ENCODE measurements at regions not wholly inside any gene's neighbourhood (a gene's known extent, or its start where the extent isn't known, plus 50 kb on each side); places are given as distances from the start of the nearest gene placed in this dataset.
"Not testable (repeated sequence)": the region's sequence is repeated elsewhere in the genome, so short reads cannot be mapped to it uniquely, and the experiment has no call there.

- H3K9me3 ChIP-seq (ENCODE audit: control insufficient read depth, low read length); H2BK15ac ChIP-seq (ENCODE audit: low read depth, poor library complexity, severe bottlenecking); H3K18ac ChIP-seq (ENCODE audit: low read depth in 1 of 2, low read length in 2 of 2); H3K4me2 ChIP-seq (ENCODE audit: low read length, poor library complexity, severe bottlenecking); H3K9ac ChIP-seq (ENCODE audit: low read length); H3K23ac ChIP-seq (ENCODE audit: low read length in 2 of 2); H3K36me3 ChIP-seq (ENCODE audit: control insufficient read depth in 1 of 2, insufficient read depth in 2 of 2, low read depth in 1 of 2, low read length in 2 of 2); H3K27ac ChIP-seq (ENCODE audit: low read length, poor library complexity, severe bottlenecking); H4K8ac ChIP-seq (ENCODE audit: low read length); H2BK5ac ChIP-seq (ENCODE audit: low read depth, low read length, poor library complexity, severe bottlenecking); H4K91ac ChIP-seq (ENCODE audit: low read length); H3K4ac ChIP-seq (ENCODE audit: low read depth in 1 of 2, low read length in 2 of 2); H3K79me1 ChIP-seq (replicated peaks; ENCODE audit: low read length, poor library complexity, severe bottlenecking); H3K14ac ChIP-seq (ENCODE audit: low read length in 2 of 2); H3K4me1 ChIP-seq (ENCODE audit: control insufficient read depth, insufficient read depth, low read depth, low read length); H2AFZ ChIP-seq (ENCODE audit: low read depth, low read length); H3K27me3 ChIP-seq (ENCODE audit: control insufficient read depth in 1 of 2, insufficient read depth in 1 of 2, low read length in 2 of 2); H3K4me3 ChIP-seq (ENCODE audit: insufficient read depth in 1 of 2, low read depth in 1 of 2, low read length in 2 of 2); H2AK5ac ChIP-seq (ENCODE audit: low read length, severe bottlenecking); DNase-seq; H2BK120ac ChIP-seq (ENCODE audit: low read depth, low read length); H2BK12ac ChIP-seq (ENCODE audit: low read length in 2 of 2): not testable (repeated sequence)
- 83% methylated on average over 15 of the region's 15 CpGs for WGBS
These were observed 335.7 kb downstream of the SEC16B start for GRCh38 chr1:177634151-177634550.

- no peak overlapping the region for H3K4me2 ChIP-seq (ENCODE audit: low read length, poor library complexity, severe bottlenecking)
- H3K23ac ChIP-seq (ENCODE audit: low read length in 2 of 2): no peak overlapping the region
- no peak overlapping the region for H3K18ac ChIP-seq (ENCODE audit: low read depth in 1 of 2, low read length in 2 of 2)
- H3K4ac ChIP-seq (ENCODE audit: low read depth in 1 of 2, low read length in 2 of 2): no peak overlapping the region
- no peak overlapping the region for H4K8ac ChIP-seq (ENCODE audit: low read length)
- H2BK15ac ChIP-seq (ENCODE audit: low read depth, poor library complexity, severe bottlenecking): no peak overlapping the region
- no peaks in the 10 kb centered on the region for H3K9me3 ChIP-seq (ENCODE audit: control insufficient read depth, low read length)
- no peak overlapping the region for H3K4me3 ChIP-seq (ENCODE audit: insufficient read depth in 1 of 2, low read depth in 1 of 2, low read length in 2 of 2)
- no peaks in the 10 kb centered on the region for H3K27me3 ChIP-seq (ENCODE audit: control insufficient read depth in 1 of 2, insufficient read depth in 1 of 2, low read length in 2 of 2)
- H4K91ac ChIP-seq (ENCODE audit: low read length): no peak overlapping the region
- no peaks in the 10 kb centered on the region for H3K79me1 ChIP-seq (replicated peaks; ENCODE audit: low read length, poor library complexity, severe bottlenecking)
- H2BK12ac ChIP-seq (ENCODE audit: low read length in 2 of 2): no peak overlapping the region
- 47% methylated on average over 4 of the region's 4 CpGs for WGBS
- H3K27ac ChIP-seq (ENCODE audit: low read length, poor library complexity, severe bottlenecking): no peak overlapping the region
- no peak overlapping the region for H2BK120ac ChIP-seq (ENCODE audit: low read depth, low read length)
- H2AFZ ChIP-seq (ENCODE audit: low read depth, low read length): no peak overlapping the region
- no peak overlapping the region for H2BK5ac ChIP-seq (ENCODE audit: low read depth, low read length, poor library complexity, severe bottlenecking)
- H3K14ac ChIP-seq (ENCODE audit: low read length in 2 of 2): no peak overlapping the region
- DNase-seq: no peak
- no peaks in the 10 kb centered on the region for H3K4me1 ChIP-seq (ENCODE audit: control insufficient read depth, insufficient read depth, low read depth, low read length)
- no peak overlapping the region for H3K9ac ChIP-seq (ENCODE audit: low read length)
- H2AK5ac ChIP-seq (ENCODE audit: low read length, severe bottlenecking): no peak overlapping the region
- no peaks in the 10 kb centered on the region for H3K36me3 ChIP-seq (ENCODE audit: control insufficient read depth in 1 of 2, insufficient read depth in 2 of 2, low read depth in 1 of 2, low read length in 2 of 2)
These were observed 336.8 kb downstream of the SEC16B start for GRCh38 chr1:177632923-177633615.

DNA sequence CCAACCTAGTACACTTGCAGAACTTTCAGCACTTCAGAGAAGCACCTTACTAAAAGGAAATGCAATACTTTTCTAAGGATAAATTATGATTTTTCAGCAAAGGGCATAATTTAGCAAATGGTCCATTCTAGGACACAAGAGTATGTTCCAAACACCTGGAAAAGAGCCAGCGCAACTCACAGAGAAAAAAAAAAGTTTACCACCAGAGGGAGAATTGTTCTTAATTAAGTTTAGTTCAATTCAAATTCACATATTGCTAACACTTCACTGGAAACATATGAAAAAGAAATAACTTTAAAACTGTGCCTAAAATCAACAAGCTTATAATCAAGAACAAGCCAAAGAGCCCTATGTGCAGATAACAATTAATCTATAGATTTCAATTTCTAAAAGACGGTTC is 338.1 kb downstream of the SEC16B start:
- no peak overlapping the region for H3K4ac ChIP-seq (ENCODE audit: low read depth in 1 of 2, low read length in 2 of 2)

DNA sequence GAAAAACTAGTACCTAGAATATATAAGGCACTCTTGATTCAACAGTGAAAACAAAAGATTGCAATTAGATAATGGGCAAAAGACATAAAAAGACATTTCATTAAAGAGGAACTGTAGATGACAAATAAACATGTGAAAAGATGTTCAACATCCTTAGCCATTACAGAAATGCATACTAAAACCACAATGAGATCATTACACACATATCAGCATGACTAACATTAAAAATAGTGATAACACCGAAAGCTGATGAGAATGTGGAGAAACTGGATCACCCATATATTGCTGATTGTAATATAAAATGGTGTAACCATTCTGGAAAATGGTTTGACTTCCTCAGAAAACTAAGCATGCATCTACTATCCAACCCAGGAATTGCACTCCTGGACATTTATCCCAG is 340.3 kb downstream of the SEC16B start:
- H3K27ac ChIP-seq (ENCODE audit: low read length, poor library complexity, severe bottlenecking): no peak overlapping the region
- H2AFZ ChIP-seq (ENCODE audit: low read depth, low read length): no peak overlapping the region
- no peaks in the 10 kb centered on the region for H3K9me3 ChIP-seq (ENCODE audit: control insufficient read depth, low read length)
- WGBS: no CpG with 5 or more reads among the region's 1 CpG
- no peak overlapping the region for H2BK5ac ChIP-seq (ENCODE audit: low read depth, low read length, poor library complexity, severe bottlenecking)
- no peak overlapping the region for H4K8ac ChIP-seq (ENCODE audit: low read length)
- no peaks in the 10 kb centered on the region for H3K27me3 ChIP-seq (ENCODE audit: control insufficient read depth in 1 of 2, insufficient read depth in 1 of 2, low read length in 2 of 2)
- H3K79me1 ChIP-seq (replicated peaks; ENCODE audit: low read length, poor library complexity, severe bottlenecking): no peaks in the 10 kb centered on the region
- no peak overlapping the region for H4K91ac ChIP-seq (ENCODE audit: low read length)
- H3K4ac ChIP-seq (ENCODE audit: low read depth in 1 of 2, low read length in 2 of 2): no peak overlapping the region
- no peaks in the 10 kb centered on the region for H3K36me3 ChIP-seq (ENCODE audit: control insufficient read depth in 1 of 2, insufficient read depth in 2 of 2, low read depth in 1 of 2, low read length in 2 of 2)
- no peak overlapping the region for H2AK5ac ChIP-seq (ENCODE audit: low read length, severe bottlenecking)
- H2BK120ac ChIP-seq (ENCODE audit: low read depth, low read length): no peak overlapping the region
- no peak overlapping the region for H3K9ac ChIP-seq (ENCODE audit: low read length)
- no peak overlapping the region for H2BK15ac ChIP-seq (ENCODE audit: low read depth, poor library complexity, severe bottlenecking)
- H3K14ac ChIP-seq (ENCODE audit: low read length in 2 of 2): no peak overlapping the region
- H3K4me1 ChIP-seq (ENCODE audit: control insufficient read depth, insufficient read depth, low read depth, low read length): no peaks in the 10 kb centered on the region
- no peak overlapping the region for H3K18ac ChIP-seq (ENCODE audit: low read depth in 1 of 2, low read length in 2 of 2)
- no peak overlapping the region for H3K4me2 ChIP-seq (ENCODE audit: low read length, poor library complexity, severe bottlenecking)
- H3K23ac ChIP-seq (ENCODE audit: low read length in 2 of 2): no peak overlapping the region
- DNase-seq: no peak
- H3K4me3 ChIP-seq (ENCODE audit: insufficient read depth in 1 of 2, low read depth in 1 of 2, low read length in 2 of 2): no peak overlapping the region
- no peak overlapping the region for H2BK12ac ChIP-seq (ENCODE audit: low read length in 2 of 2)

More for the DNA sequence above, 338.1 kb downstream of the SEC16B start:
- H3K27ac ChIP-seq (ENCODE audit: low read length, poor library complexity, severe bottlenecking): no peak overlapping the region
- no peaks in the 10 kb centered on the region for H3K4me1 ChIP-seq (ENCODE audit: control insufficient read depth, insufficient read depth, low read depth, low read length)
- no peak overlapping the region for H3K4me3 ChIP-seq (ENCODE audit: insufficient read depth in 1 of 2, low read depth in 1 of 2, low read length in 2 of 2)
- no CpG with 5 or more reads among the region's 2 CpGs for WGBS
- H2AFZ ChIP-seq (ENCODE audit: low read depth, low read length): no peak overlapping the region
- no peak overlapping the region for H4K8ac ChIP-seq (ENCODE audit: low read length)
- no peak overlapping the region for H2BK15ac ChIP-seq (ENCODE audit: low read depth, poor library complexity, severe bottlenecking)
- no peak for DNase-seq
- no peak overlapping the region for H2AK5ac ChIP-seq (ENCODE audit: low read length, severe bottlenecking)
- H2BK120ac ChIP-seq (ENCODE audit: low read depth, low read length): no peak overlapping the region
- H3K36me3 ChIP-seq (ENCODE audit: control insufficient read depth in 1 of 2, insufficient read depth in 2 of 2, low read depth in 1 of 2, low read length in 2 of 2): no peaks in the 10 kb centered on the region
- no peak overlapping the region for H3K9ac ChIP-seq (ENCODE audit: low read length)
- no peak overlapping the region for H2BK5ac ChIP-seq (ENCODE audit: low read depth, low read length, poor library complexity, severe bottlenecking)
- H4K91ac ChIP-seq (ENCODE audit: low read length): no peak overlapping the region
- no peak overlapping the region for H3K23ac ChIP-seq (ENCODE audit: low read length in 2 of 2)
- H3K79me1 ChIP-seq (replicated peaks; ENCODE audit: low read length, poor library complexity, severe bottlenecking): no peaks in the 10 kb centered on the region
- H2BK12ac ChIP-seq (ENCODE audit: low read length in 2 of 2): no peak overlapping the region
- H3K18ac ChIP-seq (ENCODE audit: low read depth in 1 of 2, low read length in 2 of 2): no peak overlapping the region
- no peaks in the 10 kb centered on the region for H3K9me3 ChIP-seq (ENCODE audit: control insufficient read depth, low read length)
- no peak overlapping the region for H3K4me2 ChIP-seq (ENCODE audit: low read length, poor library complexity, severe bottlenecking)
- H3K14ac ChIP-seq (ENCODE audit: low read length in 2 of 2): no peak overlapping the region
- H3K27me3 ChIP-seq (ENCODE audit: control insufficient read depth in 1 of 2, insufficient read depth in 1 of 2, low read length in 2 of 2): no peaks in the 10 kb centered on the region

Measured in mesenchymal stem cell (in vitro differentiated cells and primary cell).